Thyroid gland (tissue), 4 donors: ENCODE measurements at regions not wholly inside any gene's neighbourhood (a gene's known extent, or its start where the extent isn't known, plus 50 kb on each side); places are given as distances from the start of the nearest gene placed in this dataset.

Experiments used
- DNase-seq, 2 donors: peaks; one replicate each; pipeline ENCODE4 v3.0.0-alpha.2; 2019
- H3K27ac ChIP-seq, 3 donors: fragments of 200-600 bp; sonication (generic); 1 replicate in 2 of 3; 2 replicates in 1 of 3; pipeline ENCODE4 v1.5.1; 2016 to 2019; ENCODE audit warnings: mild to moderate bottlenecking in 1 of 3, moderate library complexity in 1 of 3
- H3K27me3 ChIP-seq: fragments of 200-600 bp; sonication (generic); one replicate; pipeline ENCODE4 v1.5.1; 2019
- H3K36me3 ChIP-seq, 2 donors: fragments of 200-600 bp; sonication (generic); one replicate each; pipeline ENCODE4 v1.5.1; 2016 to 2019
- H3K4me1 ChIP-seq, 2 donors: fragments of 200-600 bp; sonication (generic); one replicate each; pipeline ENCODE4 v1.5.1; 2017 to 2019
- H3K4me3 ChIP-seq, 3 donors: fragments of 200-600 bp; sonication (generic); replicated peaks in 1 of 3; 1 replicate in 2 of 3; 2 replicates in 1 of 3; pipeline ENCODE4 v1.5.1; 2016; ENCODE audit warnings: mild to moderate bottlenecking in 1 of 3
- H3K9me3 ChIP-seq: fragments of 200-600 bp; sonication (generic); one replicate; pipeline ENCODE4 v1.5.1; 2017
- POLR2A ChIP-seq, 2 donors: fragments of 450-650 bp; IDR thresholded peaks; one replicate each; pipeline ENCODE4 v1.6.1; 2017; ENCODE audit warnings: antibody characterized with exemption in 2 of 2, mild to moderate bottlenecking in 2 of 2, moderate library complexity in 1 of 2
- WGBS, 2 donors: methylation state at CpG; one replicate each; pipeline ENCODE4 v1.1.5; 2017; 5-methylcytosine and 5-hydroxymethylcytosine counted together
- intact Hi-C: fragments of 100-400 bp; cut with DNase I; formaldehyde crosslinking; loops from one replicate; pipeline ENCODE4 v1.15.1; 2023
- TF ChIP-seq, protein P1 (sequence below), 6 experiments: fragments of 200-600 bp in 3 of 6; fragments of 450-650 bp in 3 of 6; sonication (generic) in 3 of 6; IDR thresholded peaks; one replicate each; pipeline ENCODE4 v1.5.1; 2016 to 2019; ENCODE audit warnings: antibody characterized with exemption in 6 of 6, mild to moderate bottlenecking in 2 of 6, inconsistent platforms in 1 of 6, moderate library complexity in 1 of 6

DNA sequence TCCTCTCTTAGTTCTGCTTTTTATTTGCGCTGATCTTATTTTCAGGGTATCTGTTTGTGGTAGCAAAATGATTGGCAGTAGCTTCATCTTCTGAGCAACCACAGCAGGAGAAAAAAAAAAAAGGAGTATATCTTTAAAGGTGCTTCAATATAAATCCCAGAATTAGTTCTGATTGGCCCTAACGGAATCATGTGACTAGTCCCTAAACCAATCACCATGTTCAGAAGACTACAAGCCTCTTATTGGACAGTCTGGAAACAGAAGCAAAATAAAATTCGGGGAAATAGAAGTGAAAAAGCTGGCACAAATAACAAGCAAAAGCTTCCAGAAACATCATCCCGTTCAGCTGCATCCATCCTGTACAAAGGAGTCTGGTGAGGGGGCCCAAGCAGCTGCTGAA is 49.9 kb upstream of the PTPRO start:
- intact Hi-C loops = loop anchor here (5.0 to 10.0 kb wide), 3 partner anchors 40 to 582 kb away; no protein-coding TSS in a partner anchor
- H3K4me3 ChIP-seq = no peak overlapping the region

More for the DNA sequence above, 49.9 kb upstream of the PTPRO start:
- no peaks in the 10 kb centered on the region for H3K4me1 ChIP-seq
- DNase-seq = no peak
- TF ChIP-seq, protein P1, sequence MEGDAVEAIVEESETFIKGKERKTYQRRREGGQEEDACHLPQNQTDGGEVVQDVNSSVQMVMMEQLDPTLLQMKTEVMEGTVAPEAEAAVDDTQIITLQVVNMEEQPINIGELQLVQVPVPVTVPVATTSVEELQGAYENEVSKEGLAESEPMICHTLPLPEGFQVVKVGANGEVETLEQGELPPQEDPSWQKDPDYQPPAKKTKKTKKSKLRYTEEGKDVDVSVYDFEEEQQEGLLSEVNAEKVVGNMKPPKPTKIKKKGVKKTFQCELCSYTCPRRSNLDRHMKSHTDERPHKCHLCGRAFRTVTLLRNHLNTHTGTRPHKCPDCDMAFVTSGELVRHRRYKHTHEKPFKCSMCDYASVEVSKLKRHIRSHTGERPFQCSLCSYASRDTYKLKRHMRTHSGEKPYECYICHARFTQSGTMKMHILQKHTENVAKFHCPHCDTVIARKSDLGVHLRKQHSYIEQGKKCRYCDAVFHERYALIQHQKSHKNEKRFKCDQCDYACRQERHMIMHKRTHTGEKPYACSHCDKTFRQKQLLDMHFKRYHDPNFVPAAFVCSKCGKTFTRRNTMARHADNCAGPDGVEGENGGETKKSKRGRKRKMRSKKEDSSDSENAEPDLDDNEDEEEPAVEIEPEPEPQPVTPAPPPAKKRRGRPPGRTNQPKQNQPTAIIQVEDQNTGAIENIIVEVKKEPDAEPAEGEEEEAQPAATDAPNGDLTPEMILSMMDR (IDR thresholded peaks at IDR 0.05) = no peak
- TF ChIP-seq POLR2A (IDR thresholded peaks at IDR 0.05) = no peak
- H3K9me3 ChIP-seq = no peaks in the 10 kb centered on the region
- H3K36me3 ChIP-seq = no peaks in the 10 kb centered on the region
- WGBS, 2 donors = 87 to 91% methylated on average over 4 of the region's 4 CpGs
- H3K27me3 ChIP-seq = no peaks in the 10 kb centered on the region
- H3K27ac ChIP-seq = no peak overlapping the region
